ENCODE measurements at regions not wholly inside any gene's neighbourhood (a gene's known extent, or its start where the extent isn't known, plus 50 kb on each side); places are given as distances from the start of the nearest gene placed in this dataset.

GRCh38 chr12:45598761-45599160, 130.7 kb upstream of the ARID2 start:
- TF ChIP-seq FOXP2 (optimal IDR thresholded peaks at IDR 0.05; ENCODE audit: borderline replicate concordance, extremely low read depth, extremely low read length, insufficient read depth) (no peak), REST (IDR thresholded peaks at IDR 0.05; ENCODE audit: insufficient read depth in 1 of 2, low read depth in 2 of 2, low read length in 2 of 2) (no peak)

Data from PFSK-1 (cell line).